Body of pancreas (tissue), 4 donors: ENCODE measurements at regions not wholly inside any gene's neighbourhood (a gene's known extent, or its start where the extent isn't known, plus 50 kb on each side); places are given as distances from the start of the nearest gene placed in this dataset.

Source experiments
- CTCF ChIP-seq, 7 experiments: fragments of 450-650 bp in 4 of 7; fragments of 200-600 bp in 3 of 7; sonication (generic) in 3 of 7; IDR thresholded peaks; one replicate each; pipeline ENCODE4 v1.5.1; 2016 to 2019; ENCODE audit warnings: antibody characterized with exemption in 7 of 7
- POLR2A ChIP-seq, 3 donors: fragments of 450-650 bp; IDR thresholded peaks; one replicate each; pipeline ENCODE4 v1.6.1; 2016; ENCODE audit warnings: antibody characterized with exemption in 3 of 3, mild to moderate bottlenecking in 2 of 3

GRCh38 chr6:140636271-140636907, 1261.9 kb upstream of the CITED2 start:
- TF ChIP-seq CTCF (IDR thresholded peaks at IDR 0.05) (no peak), POLR2A (IDR thresholded peaks at IDR 0.05) (no peak)
